ENCODE measurements at regions not wholly inside any gene's neighbourhood (a gene's known extent, or its start where the extent isn't known, plus 50 kb on each side); places are given as distances from the start of the nearest gene placed in this dataset.

DNA sequence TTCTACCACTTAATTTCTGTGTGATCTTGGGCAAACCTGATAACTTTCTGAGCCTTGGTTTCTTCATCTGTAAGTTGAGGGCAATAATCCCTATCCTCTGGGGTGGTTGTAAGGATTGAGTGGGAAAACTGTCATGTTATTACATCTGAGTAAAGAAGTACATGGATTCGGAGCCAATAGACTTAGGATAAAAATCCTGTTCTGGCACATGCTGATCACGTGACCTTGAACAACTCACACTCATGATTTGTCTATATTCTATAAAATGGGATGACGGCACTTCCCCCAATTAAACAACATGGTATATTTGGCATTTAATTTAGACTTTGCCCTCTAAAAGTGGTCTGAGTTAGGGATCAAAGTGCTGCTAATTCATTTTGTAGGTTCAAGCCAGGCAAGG, 315.5 kb downstream of the PLPP3 start:
- ChIA-PET POLR2A (no interaction called here), CTCF (ENCODE audit: unreplicated experiment) (no interaction called here)
- H3K36me3 ChIP-seq (ENCODE audit: insufficient read depth, low read length) = no peaks in the 10 kb centered on the region
- no peak overlapping the region for H2AFZ ChIP-seq (ENCODE audit: low read length)
- H3K4me1 ChIP-seq (ENCODE audit: insufficient read depth, low read length, poor library complexity, severe bottlenecking) = no peaks in the 10 kb centered on the region
- no peaks in the 10 kb centered on the region for H3K79me2 ChIP-seq (ENCODE audit: insufficient read depth, low read depth, low read length)
- H3K9me3 ChIP-seq (ENCODE audit: low read length) = no peaks in the 10 kb centered on the region
- no peak overlapping the region for H3K4me3 ChIP-seq (ENCODE audit: low read depth, low read length, poor library complexity, severe bottlenecking)
- TF ChIP-seq EZH2phosphoT487 (IDR thresholded peaks at IDR 0.05; ENCODE audit: borderline replicate concordance, low read depth, low read length) = no peak
- TF ChIP-seq, protein P1, sequence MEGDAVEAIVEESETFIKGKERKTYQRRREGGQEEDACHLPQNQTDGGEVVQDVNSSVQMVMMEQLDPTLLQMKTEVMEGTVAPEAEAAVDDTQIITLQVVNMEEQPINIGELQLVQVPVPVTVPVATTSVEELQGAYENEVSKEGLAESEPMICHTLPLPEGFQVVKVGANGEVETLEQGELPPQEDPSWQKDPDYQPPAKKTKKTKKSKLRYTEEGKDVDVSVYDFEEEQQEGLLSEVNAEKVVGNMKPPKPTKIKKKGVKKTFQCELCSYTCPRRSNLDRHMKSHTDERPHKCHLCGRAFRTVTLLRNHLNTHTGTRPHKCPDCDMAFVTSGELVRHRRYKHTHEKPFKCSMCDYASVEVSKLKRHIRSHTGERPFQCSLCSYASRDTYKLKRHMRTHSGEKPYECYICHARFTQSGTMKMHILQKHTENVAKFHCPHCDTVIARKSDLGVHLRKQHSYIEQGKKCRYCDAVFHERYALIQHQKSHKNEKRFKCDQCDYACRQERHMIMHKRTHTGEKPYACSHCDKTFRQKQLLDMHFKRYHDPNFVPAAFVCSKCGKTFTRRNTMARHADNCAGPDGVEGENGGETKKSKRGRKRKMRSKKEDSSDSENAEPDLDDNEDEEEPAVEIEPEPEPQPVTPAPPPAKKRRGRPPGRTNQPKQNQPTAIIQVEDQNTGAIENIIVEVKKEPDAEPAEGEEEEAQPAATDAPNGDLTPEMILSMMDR (conservative IDR thresholded peaks at IDR 0.05; ENCODE audit: low read length) = no peak
- no peak for DNase-seq (ENCODE audit: low spot score)
- H3K9me2 ChIP-seq (ENCODE audit: insufficient read depth, low read length) = no peaks in the 10 kb centered on the region
- intact Hi-C loops (cut with micrococcal nuclease; ENCODE audit: unreplicated experiment) = no loop called here
- no TSS peak for BruUV-seq (replicated peaks)
- no peak overlapping the region for H3K4me2 ChIP-seq (ENCODE audit: low read length)
- no peaks in the 10 kb centered on the region for H4K20me1 ChIP-seq (ENCODE audit: insufficient read depth, low read length)
- no peak overlapping the region for H3K27ac ChIP-seq (ENCODE audit: low read depth, low read length, poor library complexity, severe bottlenecking)

DNA sequence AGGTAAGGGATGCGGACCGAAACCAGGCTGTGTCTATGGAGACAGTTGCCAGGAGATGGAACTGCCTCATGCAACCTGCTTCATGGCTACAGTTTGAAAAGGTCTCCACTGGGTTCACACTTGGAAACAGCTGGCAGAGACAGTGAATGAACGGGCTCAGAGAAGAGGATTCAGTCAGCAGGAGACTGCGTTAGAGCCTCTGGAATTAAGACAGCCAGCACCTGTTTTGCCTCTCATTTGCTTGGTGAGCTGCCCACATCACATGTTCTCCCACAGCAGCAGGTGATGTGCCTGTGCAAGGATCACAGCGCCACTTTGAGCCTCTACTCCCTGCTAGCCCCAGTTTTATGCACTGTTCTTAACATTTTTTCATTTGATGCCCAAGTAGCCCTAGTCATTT, 321.0 kb downstream of the PLPP3 start:
- no TSS peak for BruUV-seq (replicated peaks)
- CTCF ChIA-PET (ENCODE audit: unreplicated experiment) = no interaction called here

DNA sequence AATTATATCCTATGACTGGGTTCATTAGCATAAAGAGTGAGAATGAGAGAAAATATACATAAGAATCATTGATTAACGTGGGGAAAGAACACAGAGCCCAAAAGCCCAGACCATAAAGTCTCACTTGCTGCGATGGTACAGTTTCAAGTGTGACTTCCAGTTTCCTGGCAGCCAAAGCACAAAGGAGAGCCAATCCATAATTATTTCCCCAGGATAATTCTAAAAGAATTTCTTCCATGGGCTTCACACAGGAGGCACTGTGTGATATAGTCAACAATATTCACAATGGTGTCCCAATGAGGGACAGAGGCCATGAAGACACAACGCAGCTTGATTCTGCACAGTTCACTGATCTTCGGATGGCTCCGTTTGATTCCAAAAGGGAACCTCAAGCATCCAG, 321.6 kb downstream of the PLPP3 start:
- BruUV-seq (replicated peaks) = no TSS peak
- Histone ChIP-seq H4K20me1 (ENCODE audit: insufficient read depth, low read length) (no peaks in the 10 kb centered on the region), H3K4me2 (ENCODE audit: low read length) (no peak overlapping the region), H3K4me1 (ENCODE audit: insufficient read depth, low read length, poor library complexity, severe bottlenecking) (no peaks in the 10 kb centered on the region), H3K9me3 (ENCODE audit: low read length) (no peaks in the 10 kb centered on the region), H3K4me3 (ENCODE audit: low read depth, low read length, poor library complexity, severe bottlenecking) (no peak overlapping the region), H2AFZ (ENCODE audit: low read length) (no peak overlapping the region), H3K9me2 (ENCODE audit: insufficient read depth, low read length) (no peaks in the 10 kb centered on the region), H3K27ac (ENCODE audit: low read depth, low read length, poor library complexity, severe bottlenecking) (no peak overlapping the region), H3K79me2 (ENCODE audit: insufficient read depth, low read depth, low read length) (no peaks in the 10 kb centered on the region), H3K36me3 (ENCODE audit: insufficient read depth, low read length) (no peaks in the 10 kb centered on the region)
- CTCF ChIA-PET (ENCODE audit: unreplicated experiment) = no interaction called here
- intact Hi-C loops (cut with micrococcal nuclease; ENCODE audit: unreplicated experiment) = no loop called here
- POLR2A ChIA-PET = no interaction called here
- no peak for DNase-seq (ENCODE audit: low spot score)
- TF ChIP-seq, protein P1 (conservative IDR thresholded peaks at IDR 0.05; ENCODE audit: low read length) = no peak
- TF ChIP-seq EZH2phosphoT487 (IDR thresholded peaks at IDR 0.05; ENCODE audit: borderline replicate concordance, low read depth, low read length) = no peak

More for the DNA sequence above, 321.0 kb downstream of the PLPP3 start:
- Histone ChIP-seq H3K4me1 (ENCODE audit: insufficient read depth, low read length, poor library complexity, severe bottlenecking) (no peaks in the 10 kb centered on the region), H3K79me2 (ENCODE audit: insufficient read depth, low read depth, low read length) (no peaks in the 10 kb centered on the region), H2AFZ (ENCODE audit: low read length) (no peak overlapping the region), H3K9me2 (ENCODE audit: insufficient read depth, low read length) (no peaks in the 10 kb centered on the region), H3K4me2 (ENCODE audit: low read length) (no peak overlapping the region), H3K4me3 (ENCODE audit: low read depth, low read length, poor library complexity, severe bottlenecking) (no peak overlapping the region), H4K20me1 (ENCODE audit: insufficient read depth, low read length) (no peaks in the 10 kb centered on the region), H3K27ac (ENCODE audit: low read depth, low read length, poor library complexity, severe bottlenecking) (no peak overlapping the region), H3K9me3 (ENCODE audit: low read length) (no peaks in the 10 kb centered on the region), H3K36me3 (ENCODE audit: insufficient read depth, low read length) (no peaks in the 10 kb centered on the region)
- intact Hi-C loops (cut with micrococcal nuclease; ENCODE audit: unreplicated experiment) = no loop called here
- no peak for DNase-seq (ENCODE audit: low spot score)
- TF ChIP-seq, protein P1 (conservative IDR thresholded peaks at IDR 0.05; ENCODE audit: low read length) = no peak
- TF ChIP-seq EZH2phosphoT487 (IDR thresholded peaks at IDR 0.05; ENCODE audit: borderline replicate concordance, low read depth, low read length) = no peak
- POLR2A ChIA-PET = no interaction called here
